ENCODE measurements at regions not wholly inside any gene's neighbourhood (a gene's known extent, or its start where the extent isn't known, plus 50 kb on each side); places are given as distances from the start of the nearest gene placed in this dataset.

- TF ChIP-seq POLR2AphosphoS5 (IDR thresholded peaks at IDR 0.05; ENCODE audit: low read depth) (no peak), CTCF (IDR thresholded peaks at IDR 0.05; ENCODE audit: insufficient read depth, low read length) (no peak)
Measured at GRCh38 chr7:54699715-54700114, 59.3 kb downstream of the SEC61G start.

Measured in HL-60 (cell line).